ENCODE measurements at regions not wholly inside any gene's neighbourhood (a gene's known extent, or its start where the extent isn't known, plus 50 kb on each side); places are given as distances from the start of the nearest gene placed in this dataset.
A peak's percentile ranks its signal among the peaks of the same experiment; 100 is the strongest.

GRCh38 chr1:30335389-30335996 lies 387.9 kb downstream of the MATN1 start:
- Mint-ChIP-seq H3K4me1 (ENCODE audit: low read depth) (no peaks in the 10 kb centered on the region), H3K27me3 (peaks cover 5% of the 10 kb centered on the region), H3K9me3 (ENCODE audit: low read depth) (no peaks in the 10 kb centered on the region), H3K27ac (peak overlapping the region; percentile 12), H3K4me3 (ENCODE audit: low read depth) (no peak overlapping the region), H3K36me3 (ENCODE audit: insufficient read depth) (no peaks in the 10 kb centered on the region)
- TF ChIP-seq CTCF (IDR thresholded peaks at IDR 0.05; ENCODE audit: unreplicated experiment), result no peak
- no peak for DNase-seq (ENCODE audit: low spot score, unreplicated experiment)

GRCh38 chr1:30334767-30335166 lies 388.6 kb downstream of the MATN1 start:
- no peak for DNase-seq (ENCODE audit: low spot score, unreplicated experiment)

GRCh38 chr1:30332116-30333094 lies 391.0 kb downstream of the MATN1 start:
- DNase-seq (ENCODE audit: low spot score, unreplicated experiment), result no peak
- no peak overlapping the region for H3K4me3 Mint-ChIP-seq (ENCODE audit: low read depth)

More at GRCh38 chr1:30334767-30335166, 388.6 kb downstream of the MATN1 start:
- H3K9me3 Mint-ChIP-seq (ENCODE audit: low read depth), result no peaks in the 10 kb centered on the region
- H3K4me3 Mint-ChIP-seq (ENCODE audit: low read depth), result no peak overlapping the region
- H3K4me1 Mint-ChIP-seq (ENCODE audit: low read depth), result no peaks in the 10 kb centered on the region
- peaks cover 5% of the 10 kb centered on the region for H3K27me3 Mint-ChIP-seq
- no peaks in the 10 kb centered on the region for H3K36me3 Mint-ChIP-seq (ENCODE audit: insufficient read depth)
- H3K27ac Mint-ChIP-seq, result no peak overlapping the region
- no peak for TF ChIP-seq CTCF (IDR thresholded peaks at IDR 0.05; ENCODE audit: unreplicated experiment)

GRCh38 chr1:30331415-30332065 lies 391.8 kb downstream of the MATN1 start:
- Mint-ChIP-seq H3K9me3 (ENCODE audit: low read depth) (no peaks in the 10 kb centered on the region), H3K27ac (no peak overlapping the region), H3K36me3 (ENCODE audit: insufficient read depth) (no peaks in the 10 kb centered on the region), H3K4me3 (ENCODE audit: low read depth) (no peak overlapping the region), H3K4me1 (ENCODE audit: low read depth) (no peaks in the 10 kb centered on the region), H3K27me3 (peaks cover 12% of the 10 kb centered on the region)
- no peak for DNase-seq (ENCODE audit: low spot score, unreplicated experiment)
- TF ChIP-seq CTCF (IDR thresholded peaks at IDR 0.05; ENCODE audit: unreplicated experiment), result no peak

More at GRCh38 chr1:30332116-30333094, 391.0 kb downstream of the MATN1 start:
- Mint-ChIP-seq H3K27ac (no peak overlapping the region), H3K4me1 (ENCODE audit: low read depth) (no peaks in the 10 kb centered on the region), H3K27me3 (peaks cover 6% of the 10 kb centered on the region), H3K9me3 (ENCODE audit: low read depth) (no peaks in the 10 kb centered on the region), H3K36me3 (ENCODE audit: insufficient read depth) (no peaks in the 10 kb centered on the region)
- no peak for TF ChIP-seq CTCF (IDR thresholded peaks at IDR 0.05; ENCODE audit: unreplicated experiment)

GRCh38 chr1:30330644-30331043 lies 392.7 kb downstream of the MATN1 start:
- Mint-ChIP-seq H3K4me1 (ENCODE audit: low read depth) (no peaks in the 10 kb centered on the region), H3K27me3 (peaks cover 13% of the 10 kb centered on the region), H3K27ac (no peak overlapping the region), H3K9me3 (ENCODE audit: low read depth) (no peaks in the 10 kb centered on the region), H3K36me3 (ENCODE audit: insufficient read depth) (no peaks in the 10 kb centered on the region), H3K4me3 (ENCODE audit: low read depth) (no peak overlapping the region)
- DNase-seq (ENCODE audit: low spot score, unreplicated experiment), result no peak
- TF ChIP-seq CTCF (IDR thresholded peaks at IDR 0.05; ENCODE audit: unreplicated experiment), result no peak

Measured in progenitor cell of endocrine pancreas (in vitro differentiated cells).